Endodermal cell (in vitro differentiated cells): ENCODE measurements at regions not wholly inside any gene's neighbourhood (a gene's known extent, or its start where the extent isn't known, plus 50 kb on each side); places are given as distances from the start of the nearest gene placed in this dataset.

Experiments used
- DNase-seq: peaks from one replicate; pipeline ENCODE4 v3.0.0-alpha.2; 2017
- H3K27ac ChIP-seq: 2 replicates; pipeline ENCODE4 v1.5.1; 2013; ENCODE audit warnings: mild to moderate bottlenecking, low read depth, low read length, moderate library complexity
- H3K27me3 ChIP-seq: 2 replicates; pipeline ENCODE4 v1.6.1; 2013; ENCODE audit warnings: mild to moderate bottlenecking, low read length, moderate library complexity; ENCODE audit not compliant: insufficient read depth, control insufficient read depth, poor library complexity, severe bottlenecking
- H3K36me3 ChIP-seq: 2 replicates; pipeline ENCODE4 v1.7.0; 2013; ENCODE audit warnings: mild to moderate bottlenecking, low read length, moderate library complexity; ENCODE audit not compliant: control insufficient read depth, insufficient read depth
- H3K4me1 ChIP-seq: one replicate; pipeline ENCODE4 v1.7.0; 2013; ENCODE audit warnings: low read length; ENCODE audit not compliant: control insufficient read depth, insufficient read depth
- H3K4me3 ChIP-seq: 2 replicates; pipeline ENCODE4 v1.5.1; 2013; ENCODE audit warnings: mild to moderate bottlenecking, low read length, moderate library complexity
- H3K9ac ChIP-seq: 2 replicates; pipeline ENCODE4 v1.6.1; 2013; ENCODE audit warnings: mild to moderate bottlenecking, low read length, moderate library complexity; ENCODE audit not compliant: poor library complexity, severe bottlenecking; ENCODE audit errors: extremely low read depth
- H3K9me3 ChIP-seq: 2 replicates; pipeline ENCODE4 v1.6.1; 2013; ENCODE audit warnings: mild to moderate bottlenecking, low read length, moderate library complexity; ENCODE audit not compliant: control insufficient read depth
- H3K27ac Mint-ChIP-seq: 2 replicates; pipeline ENCODE4 v1.8.0; 2020; ENCODE audit warnings: mixed read lengths
- H3K27me3 Mint-ChIP-seq: 2 replicates; pipeline ENCODE4 v1.8.0; 2021; ENCODE audit warnings: mild to moderate bottlenecking, mixed read lengths; ENCODE audit not compliant: insufficient read depth
- H3K36me3 Mint-ChIP-seq: 2 replicates; pipeline ENCODE4 v1.8.0; 2020; ENCODE audit warnings: low read depth, mixed read lengths
- H3K4me1 Mint-ChIP-seq: 2 replicates; pipeline ENCODE4 v1.8.0; 2020; ENCODE audit warnings: mixed read lengths
- H3K4me3 Mint-ChIP-seq: 2 replicates; pipeline ENCODE4 v1.8.0; 2020; ENCODE audit warnings: mild to moderate bottlenecking, moderate library complexity, mixed read lengths
- H3K9me3 Mint-ChIP-seq: 2 replicates; pipeline ENCODE4 v1.8.0; 2020; ENCODE audit warnings: mild to moderate bottlenecking, mixed read lengths
- WGBS, 2 experiments: methylation state at CpG; one replicate each; pipeline versions ENCODE4 v1.1.5 to v1.1.7; 2013; ENCODE audit warnings: missing lambda C conversion rate in 2 of 2, mixed read lengths in 1 of 2; ENCODE audit not compliant: insufficient coverage in 1 of 2, insufficient read length in 1 of 2; 5-methylcytosine and 5-hydroxymethylcytosine counted together
- TF ChIP-seq, protein P1 (sequence below): fragments of 200-600 bp; sonication (generic); conservative IDR thresholded peaks from 2 replicates; pipeline ENCODE4 v1.5.0; 2021; ENCODE audit warnings: antibody characterized with exemption, mild to moderate bottlenecking

DNA sequence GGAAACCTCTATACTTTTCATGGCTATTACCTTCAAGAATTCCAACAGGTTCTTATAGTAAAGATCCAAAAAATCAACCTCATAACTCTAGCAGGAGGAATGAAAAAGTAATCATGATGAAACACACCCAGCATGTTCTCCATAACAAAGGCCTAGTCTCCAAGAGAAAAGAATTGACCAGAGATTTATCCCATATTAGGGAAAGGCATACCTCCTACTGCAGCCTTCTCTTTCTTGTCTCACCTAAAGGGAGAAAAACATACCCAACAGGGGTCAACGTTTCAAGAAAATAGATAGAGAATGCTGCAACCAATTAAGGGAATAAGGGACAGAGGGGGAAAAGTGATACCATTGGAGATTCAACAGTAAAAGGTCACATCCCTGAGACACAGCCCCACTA lies 262.5 kb downstream of the FRK start:
- H3K36me3 Mint-ChIP-seq: no peaks in the 10 kb centered on the region
- Histone ChIP-seq H3K27ac (no peak overlapping the region), H3K4me3 (no peak overlapping the region), H3K27me3 (no peaks in the 10 kb centered on the region), H3K9ac (no peak overlapping the region), H3K9me3 (no peaks in the 10 kb centered on the region), H3K4me1 (no peaks in the 10 kb centered on the region), H3K36me3 (no peaks in the 10 kb centered on the region)
- TF ChIP-seq, protein P1, sequence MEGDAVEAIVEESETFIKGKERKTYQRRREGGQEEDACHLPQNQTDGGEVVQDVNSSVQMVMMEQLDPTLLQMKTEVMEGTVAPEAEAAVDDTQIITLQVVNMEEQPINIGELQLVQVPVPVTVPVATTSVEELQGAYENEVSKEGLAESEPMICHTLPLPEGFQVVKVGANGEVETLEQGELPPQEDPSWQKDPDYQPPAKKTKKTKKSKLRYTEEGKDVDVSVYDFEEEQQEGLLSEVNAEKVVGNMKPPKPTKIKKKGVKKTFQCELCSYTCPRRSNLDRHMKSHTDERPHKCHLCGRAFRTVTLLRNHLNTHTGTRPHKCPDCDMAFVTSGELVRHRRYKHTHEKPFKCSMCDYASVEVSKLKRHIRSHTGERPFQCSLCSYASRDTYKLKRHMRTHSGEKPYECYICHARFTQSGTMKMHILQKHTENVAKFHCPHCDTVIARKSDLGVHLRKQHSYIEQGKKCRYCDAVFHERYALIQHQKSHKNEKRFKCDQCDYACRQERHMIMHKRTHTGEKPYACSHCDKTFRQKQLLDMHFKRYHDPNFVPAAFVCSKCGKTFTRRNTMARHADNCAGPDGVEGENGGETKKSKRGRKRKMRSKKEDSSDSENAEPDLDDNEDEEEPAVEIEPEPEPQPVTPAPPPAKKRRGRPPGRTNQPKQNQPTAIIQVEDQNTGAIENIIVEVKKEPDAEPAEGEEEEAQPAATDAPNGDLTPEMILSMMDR: no peak
- no peaks in the 10 kb centered on the region for H3K27me3 Mint-ChIP-seq
- peaks cover 12% of the 10 kb centered on the region for H3K4me1 Mint-ChIP-seq
- H3K4me3 Mint-ChIP-seq: no peak overlapping the region
- DNase-seq: no peak
- no peak overlapping the region for H3K27ac Mint-ChIP-seq
- no peaks in the 10 kb centered on the region for H3K9me3 Mint-ChIP-seq
- 40% methylated on average over 1 of the region's 1 CpG; no CpG with 5 or more reads in 1 of the 2 experiments for WGBS, 2 experiments

DNA sequence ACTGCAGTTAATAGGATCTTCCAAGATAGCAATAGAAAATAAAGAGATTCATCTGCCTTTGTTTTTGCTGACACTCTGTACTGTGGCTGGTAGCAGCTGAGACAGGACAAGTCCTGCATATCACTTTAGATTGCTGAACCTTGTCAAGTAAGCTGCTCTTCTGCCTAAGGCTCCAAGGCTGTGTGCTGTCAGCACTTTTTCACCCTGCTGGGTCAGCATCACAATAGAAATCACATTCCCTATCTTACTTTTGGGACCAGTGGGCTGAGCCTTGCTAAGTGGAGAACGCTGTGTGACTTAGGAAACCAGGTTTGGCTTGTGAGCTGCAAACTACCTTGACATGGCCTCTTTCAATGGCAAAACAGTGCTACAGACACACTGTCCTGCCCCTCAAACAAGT lies 263.9 kb downstream of the FRK start:
- H3K9ac ChIP-seq: no peak overlapping the region
- Mint-ChIP-seq H3K36me3 (no peaks in the 10 kb centered on the region), H3K4me3 (no peak overlapping the region), H3K27ac (no peak overlapping the region), H3K4me1 (peaks cover 12% of the 10 kb centered on the region), H3K27me3 (no peaks in the 10 kb centered on the region), H3K9me3 (no peaks in the 10 kb centered on the region)
- H3K36me3 ChIP-seq: no peaks in the 10 kb centered on the region
- no peaks in the 10 kb centered on the region for H3K4me1 ChIP-seq
- H3K27ac ChIP-seq: no peak overlapping the region
- DNase-seq: peak; percentile 76
- no peaks in the 10 kb centered on the region for H3K27me3 ChIP-seq
- TF ChIP-seq, protein P1: no peak
- no peaks in the 10 kb centered on the region for H3K9me3 ChIP-seq
- no peak overlapping the region for H3K4me3 ChIP-seq
- WGBS, 2 experiments: 25 to 34% methylated on average over 1 of the region's 1 CpG

DNA sequence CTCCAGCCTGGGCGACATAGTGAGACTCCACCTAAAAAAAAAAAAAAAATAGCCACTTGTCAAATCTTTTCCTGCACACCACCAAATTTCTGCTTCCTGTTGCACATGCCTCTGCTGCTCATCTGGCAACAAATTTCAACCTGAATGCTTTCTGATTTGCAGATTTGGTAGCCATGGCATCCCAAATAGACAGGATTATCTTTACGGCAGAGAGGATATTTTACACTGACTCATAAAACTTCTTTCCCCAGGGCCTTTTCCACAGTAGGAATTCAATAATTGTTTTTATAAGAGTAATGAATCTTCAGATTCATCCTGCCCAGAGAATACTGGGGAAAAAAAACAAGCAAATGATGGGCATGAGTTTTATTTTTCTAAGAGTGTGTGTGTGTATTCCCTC lies 264.6 kb downstream of the FRK start:
- H3K36me3 ChIP-seq: no peaks in the 10 kb centered on the region
- no peaks in the 10 kb centered on the region for H3K4me1 ChIP-seq
- H3K27ac Mint-ChIP-seq: no peak overlapping the region
- H3K27me3 ChIP-seq: no peaks in the 10 kb centered on the region
- TF ChIP-seq, protein P1: no peak
- no peaks in the 10 kb centered on the region for H3K9me3 Mint-ChIP-seq
- no peak overlapping the region for H3K9ac ChIP-seq
- H3K27ac ChIP-seq: no peak overlapping the region
- H3K4me1 Mint-ChIP-seq: peaks cover 12% of the 10 kb centered on the region
- 93 to 100% methylated on average over 1 to 2 of the region's 2 CpGs for WGBS, 2 experiments
- no peaks in the 10 kb centered on the region for H3K36me3 Mint-ChIP-seq
- no peak overlapping the region for H3K4me3 ChIP-seq
- no peaks in the 10 kb centered on the region for H3K27me3 Mint-ChIP-seq
- no peaks in the 10 kb centered on the region for H3K9me3 ChIP-seq
- H3K4me3 Mint-ChIP-seq: no peak overlapping the region
- no peak for DNase-seq
